PC-9 (cell line): ENCODE measurements at regions not wholly inside any gene's neighbourhood (a gene's known extent, or its start where the extent isn't known, plus 50 kb on each side); places are given as distances from the start of the nearest gene placed in this dataset.

Experiments used
- BruUV-seq: library from RNA; stranded (reverse); fragments of 400-500 nt; replicated peaks from 2 replicates; lab custom pipeline; 2021; lab: Mats Ljungman, UMichigan
- CTCF ChIA-PET: fragments of 300-600 bp; sonication (Branson Sonifier 250); formaldehyde crosslinking; loops from one replicate; lab custom pipeline; 2022; ENCODE audit warnings: antibody characterized with exemption; lab: Charles Lee
- POLR2A ChIA-PET: fragments of 300-600 bp; sonication (Branson Sonifier 250); formaldehyde crosslinking; loops from one replicate; lab custom pipeline; 2022; ENCODE audit warnings: antibody characterized with exemption; ENCODE audit not compliant: unreplicated experiment; lab: Charles Lee
- DNase-seq, 2 experiments: peaks; one replicate each; pipeline versions ENCODE4 v3.0.0 to v3.0.0-alpha.2; 2015 to 2022; ENCODE audit warnings: mixed read lengths in 1 of 2
- H2AFZ ChIP-seq: fragments of 200-600 bp; sonication (generic); 2 replicates; pipeline ENCODE4 v1.8.1; 2017; ENCODE audit warnings: antibody characterized with exemption
- H3F3A ChIP-seq: fragments of 200-600 bp; sonication (generic); 2 replicates; pipeline ENCODE4 v1.8.1; 2017; ENCODE audit warnings: antibody characterized with exemption, mild to moderate bottlenecking, low read depth; ENCODE audit not compliant: insufficient read depth
- H3K27ac ChIP-seq: fragments of 200-600 bp; sonication (generic); 2 replicates; pipeline ENCODE4 v1.6.1; 2016; ENCODE audit warnings: mixed run types
- H3K27me3 ChIP-seq: fragments of 200-600 bp; sonication (generic); 2 replicates; pipeline ENCODE4 v1.6.1; 2016; ENCODE audit warnings: low read depth, mixed run types; ENCODE audit not compliant: insufficient read depth
- H3K36me3 ChIP-seq: fragments of 200-600 bp; sonication (generic); 2 replicates; pipeline ENCODE4 v1.6.1; 2016; ENCODE audit warnings: low read depth, mixed run types
- H3K4me1 ChIP-seq: fragments of 200-600 bp; sonication (generic); replicated peaks from 2 replicates; pipeline ENCODE4 v1.6.1; 2016; ENCODE audit warnings: mixed run types; ENCODE audit not compliant: insufficient read depth
- H3K4me2 ChIP-seq: fragments of 200-600 bp; sonication (generic); 2 replicates; pipeline ENCODE4 v1.6.1; 2017; ENCODE audit warnings: mixed run types
- H3K4me3 ChIP-seq: fragments of 200-600 bp; sonication (generic); 2 replicates; pipeline ENCODE4 v1.6.1; 2016; ENCODE audit warnings: mixed run types
- H3K79me2 ChIP-seq: fragments of 200-600 bp; sonication (generic); 2 replicates; pipeline ENCODE4 v1.6.1; 2017; ENCODE audit warnings: low read depth, mixed run types
- H3K9me2 ChIP-seq: fragments of 200-600 bp; sonication (generic); 2 replicates; pipeline ENCODE4 v1.8.1; 2017; ENCODE audit warnings: mild to moderate bottlenecking; ENCODE audit not compliant: insufficient read depth
- H3K9me3 ChIP-seq: fragments of 200-600 bp; sonication (generic); 2 replicates; pipeline ENCODE4 v1.8.1; 2016; ENCODE audit warnings: low read depth; ENCODE audit not compliant: insufficient read depth
- H4K20me1 ChIP-seq: fragments of 200-600 bp; sonication (generic); 2 replicates; pipeline ENCODE4 v1.8.1; 2017; ENCODE audit not compliant: insufficient read depth
- CTCF ChIP-seq: fragments of 200-600 bp; sonication (generic); conservative IDR thresholded peaks from 2 replicates; pipeline ENCODE4 v1.6.1; 2017; ENCODE audit warnings: mixed run types, antibody characterized with exemption, mild to moderate bottlenecking, moderate library complexity
- EZH2 ChIP-seq: fragments of 200-600 bp; sonication (generic); IDR thresholded peaks from 2 replicates; pipeline ENCODE4 v1.8.0; 2017; ENCODE audit warnings: antibody characterized with exemption, low read depth
- intact Hi-C: fragments of 100-400 bp; cut with micrococcal nuclease; formaldehyde crosslinking; loops from one replicate; pipeline ENCODE4 v1.10.0; 2022; ENCODE audit not compliant: unreplicated experiment

GRCh38 chr14:30240018-30240417 is 312.4 kb upstream of the PRKD1 start:
- Histone ChIP-seq H3K4me3 (no peak overlapping the region), H4K20me1 (no peaks in the 10 kb centered on the region), H3K9me3 (no peaks in the 10 kb centered on the region), H2AFZ (no peak overlapping the region), H3K4me1 (no peaks in the 10 kb centered on the region), H3K79me2 (no peaks in the 10 kb centered on the region), H3K9me2 (no peaks in the 10 kb centered on the region), H3F3A (no peaks in the 10 kb centered on the region), H3K4me2 (no peak overlapping the region), H3K27ac (no peak overlapping the region), H3K36me3 (no peaks in the 10 kb centered on the region), H3K27me3 (no peaks in the 10 kb centered on the region)
- DNase-seq = no peak
- ChIA-PET CTCF (no interaction called here), POLR2A (no interaction called here)
- intact Hi-C loops = no loop called here
- no peak for TF ChIP-seq EZH2
- no peak for TF ChIP-seq CTCF
- BruUV-seq = no TSS peak

GRCh38 chr14:30240685-30241084 is 313.0 kb upstream of the PRKD1 start:
- Histone ChIP-seq H2AFZ (no peak overlapping the region), H3K9me3 (no peaks in the 10 kb centered on the region), H3K27ac (no peak overlapping the region), H3K36me3 (no peaks in the 10 kb centered on the region), H4K20me1 (no peaks in the 10 kb centered on the region), H3K4me3 (no peak overlapping the region), H3K4me1 (no peaks in the 10 kb centered on the region), H3K4me2 (no peak overlapping the region), H3K27me3 (no peaks in the 10 kb centered on the region), H3K79me2 (no peaks in the 10 kb centered on the region), H3K9me2 (no peaks in the 10 kb centered on the region), H3F3A (no peaks in the 10 kb centered on the region)
- CTCF ChIA-PET = no interaction called here
- intact Hi-C loops = no loop called here
- DNase-seq = no peak
- POLR2A ChIA-PET = no interaction called here
- TF ChIP-seq CTCF = no peak
- TF ChIP-seq EZH2 = no peak
- BruUV-seq = no TSS peak

GRCh38 chr14:30242744-30243143 is 315.1 kb upstream of the PRKD1 start:
- Histone ChIP-seq H3K4me2 (no peak overlapping the region), H3K27ac (no peak overlapping the region)

More at GRCh38 chr14:30242744-30243143, 315.1 kb upstream of the PRKD1 start:
- POLR2A ChIA-PET = no interaction called here
- CTCF ChIA-PET = no interaction called here
- H3F3A ChIP-seq = no peaks in the 10 kb centered on the region
- no peaks in the 10 kb centered on the region for H4K20me1 ChIP-seq
- BruUV-seq = no TSS peak
- H3K36me3 ChIP-seq = no peaks in the 10 kb centered on the region
- intact Hi-C loops = no loop called here
- TF ChIP-seq EZH2 (no peak), CTCF (no peak)
- no peaks in the 10 kb centered on the region for H3K9me2 ChIP-seq
- no peak overlapping the region for H3K4me3 ChIP-seq
- no peaks in the 10 kb centered on the region for H3K9me3 ChIP-seq
- H3K79me2 ChIP-seq = no peaks in the 10 kb centered on the region
- H2AFZ ChIP-seq = no peak overlapping the region
- H3K27me3 ChIP-seq = no peaks in the 10 kb centered on the region
- no peak for DNase-seq
- no peaks in the 10 kb centered on the region for H3K4me1 ChIP-seq
